ENCODE measurements at regions not wholly inside any gene's neighbourhood (a gene's known extent, or its start where the extent isn't known, plus 50 kb on each side); places are given as distances from the start of the nearest gene placed in this dataset.

GRCh38 chr11:69986440-69986787 lies 91.7 kb upstream of the ANO1 start:
- TF ChIP-seq POLR2A (IDR thresholded peaks at IDR 0.05): no peak
- TF ChIP-seq, protein P1, sequence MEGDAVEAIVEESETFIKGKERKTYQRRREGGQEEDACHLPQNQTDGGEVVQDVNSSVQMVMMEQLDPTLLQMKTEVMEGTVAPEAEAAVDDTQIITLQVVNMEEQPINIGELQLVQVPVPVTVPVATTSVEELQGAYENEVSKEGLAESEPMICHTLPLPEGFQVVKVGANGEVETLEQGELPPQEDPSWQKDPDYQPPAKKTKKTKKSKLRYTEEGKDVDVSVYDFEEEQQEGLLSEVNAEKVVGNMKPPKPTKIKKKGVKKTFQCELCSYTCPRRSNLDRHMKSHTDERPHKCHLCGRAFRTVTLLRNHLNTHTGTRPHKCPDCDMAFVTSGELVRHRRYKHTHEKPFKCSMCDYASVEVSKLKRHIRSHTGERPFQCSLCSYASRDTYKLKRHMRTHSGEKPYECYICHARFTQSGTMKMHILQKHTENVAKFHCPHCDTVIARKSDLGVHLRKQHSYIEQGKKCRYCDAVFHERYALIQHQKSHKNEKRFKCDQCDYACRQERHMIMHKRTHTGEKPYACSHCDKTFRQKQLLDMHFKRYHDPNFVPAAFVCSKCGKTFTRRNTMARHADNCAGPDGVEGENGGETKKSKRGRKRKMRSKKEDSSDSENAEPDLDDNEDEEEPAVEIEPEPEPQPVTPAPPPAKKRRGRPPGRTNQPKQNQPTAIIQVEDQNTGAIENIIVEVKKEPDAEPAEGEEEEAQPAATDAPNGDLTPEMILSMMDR (IDR thresholded peaks at IDR 0.05): no peak
- WGBS, 2 donors: 20 to 33% methylated on average over 9 to 17 of the region's 17 CpGs
- Histone ChIP-seq H3K4me3 (peak overlapping the region; percentile 6 to 39), H3K27me3 (no peaks in the 10 kb centered on the region), H3K4me1 (no peaks in the 10 kb centered on the region), H3K27ac (no peak overlapping the region), H3K9me3 (no peaks in the 10 kb centered on the region), H3K36me3 (ENCODE audit: low read depth, missing control alignments) (no peaks in the 10 kb centered on the region)
- no peak for DNase-seq
- intact Hi-C loops (cut with DNase I; ENCODE audit: low total_unique reads): no loop called here

GRCh38 chr11:69986830-69987229 lies 91.3 kb upstream of the ANO1 start:
- TF ChIP-seq POLR2A (IDR thresholded peaks at IDR 0.05): no peak
- TF ChIP-seq, protein P1 (IDR thresholded peaks at IDR 0.05): no peak
- Histone ChIP-seq H3K27ac (no peak overlapping the region), H3K4me3 (no peak overlapping the region), H3K4me1 (no peaks in the 10 kb centered on the region), H3K9me3 (no peaks in the 10 kb centered on the region), H3K36me3 (ENCODE audit: low read depth, missing control alignments) (no peaks in the 10 kb centered on the region), H3K27me3 (no peaks in the 10 kb centered on the region)
- intact Hi-C loops (cut with DNase I; ENCODE audit: low total_unique reads): no loop called here
- no peak for DNase-seq
- 59 to 71% methylated on average over 9 of the region's 9 CpGs for WGBS, 2 donors

DNA sequence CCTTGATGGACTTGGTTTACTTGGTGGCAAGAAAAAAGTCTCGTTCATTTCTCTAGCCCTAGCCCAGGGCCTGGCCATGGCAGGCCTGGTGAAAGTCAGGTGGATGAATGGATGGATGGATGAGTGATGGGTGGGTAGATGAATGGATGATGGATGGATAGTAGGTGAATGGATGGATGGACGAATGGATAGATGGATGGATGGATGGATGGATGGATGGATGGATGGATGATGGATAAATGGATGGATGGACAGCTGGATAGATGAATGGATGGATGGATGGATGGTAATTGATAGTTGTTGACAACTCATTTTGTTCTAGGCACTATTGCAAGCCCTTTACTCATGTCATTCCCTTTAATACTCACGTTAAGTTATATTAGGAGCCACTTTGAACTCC lies 86.1 kb upstream of the ANO1 start:
- no peak for TF ChIP-seq POLR2A (IDR thresholded peaks at IDR 0.05)
- TF ChIP-seq, protein P1 (IDR thresholded peaks at IDR 0.05): no peak
- H3K4me1 ChIP-seq: no peaks in the 10 kb centered on the region
- H3K27ac ChIP-seq: no peak overlapping the region
- no peak for DNase-seq
- no peaks in the 10 kb centered on the region for H3K9me3 ChIP-seq
- 79 to 90% methylated on average over 3 of the region's 3 CpGs for WGBS, 2 donors
- H3K4me3 ChIP-seq: no peak overlapping the region
- H3K27me3 ChIP-seq: no peaks in the 10 kb centered on the region
- H3K36me3 ChIP-seq (ENCODE audit: low read depth, missing control alignments): no peaks in the 10 kb centered on the region
- intact Hi-C loops (cut with DNase I; ENCODE audit: low total_unique reads): no loop called here

DNA sequence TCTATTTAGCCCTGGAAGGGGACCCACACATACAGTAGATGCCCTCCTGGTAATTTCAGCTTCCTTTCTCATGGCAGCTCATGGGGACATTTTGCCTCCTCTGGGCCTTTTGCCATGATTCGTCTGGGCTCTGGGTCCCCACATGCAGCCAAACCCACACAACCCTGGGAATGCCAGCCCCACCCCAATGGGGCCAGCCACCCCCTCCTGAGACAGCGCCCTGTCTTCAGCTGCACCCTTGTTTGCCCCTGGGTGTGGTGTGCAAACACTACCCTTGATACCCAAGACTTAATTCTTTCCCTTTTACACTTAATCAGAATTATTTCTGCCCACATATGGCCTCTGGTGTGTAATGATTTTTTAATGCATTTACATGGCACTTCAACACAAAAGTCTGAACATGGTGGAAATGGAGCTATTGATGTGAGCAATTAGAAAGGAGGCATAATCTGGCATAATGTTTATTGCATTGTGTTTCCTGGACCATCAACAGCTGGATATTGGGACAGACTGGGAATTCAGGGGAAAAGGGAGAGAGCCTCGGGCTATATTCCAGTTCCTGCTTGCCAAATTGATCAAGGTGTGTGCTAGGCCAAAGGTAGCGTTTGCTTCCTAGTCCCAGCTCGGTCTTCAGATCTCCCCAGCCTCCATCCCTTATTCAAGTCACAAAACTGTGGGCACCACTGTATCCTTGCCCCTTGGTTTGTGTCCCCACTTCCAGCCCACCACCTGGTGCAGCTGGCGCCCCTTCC lies 85.0 kb upstream of the ANO1 start:
- no peaks in the 10 kb centered on the region for H3K27me3 ChIP-seq
- intact Hi-C loops (cut with DNase I; ENCODE audit: low total_unique reads): no loop called here
- no peaks in the 10 kb centered on the region for H3K9me3 ChIP-seq
- DNase-seq: no peak
- no peaks in the 10 kb centered on the region for H3K36me3 ChIP-seq (ENCODE audit: low read depth, missing control alignments)
- WGBS, 2 donors: 84 to 93% methylated on average over 6 of the region's 6 CpGs
- no peak overlapping the region for H3K27ac ChIP-seq
- TF ChIP-seq, protein P1 (IDR thresholded peaks at IDR 0.05): no peak
- no peak for TF ChIP-seq POLR2A (IDR thresholded peaks at IDR 0.05)
- H3K4me1 ChIP-seq: no peaks in the 10 kb centered on the region
- H3K4me3 ChIP-seq: no peak overlapping the region

DNA sequence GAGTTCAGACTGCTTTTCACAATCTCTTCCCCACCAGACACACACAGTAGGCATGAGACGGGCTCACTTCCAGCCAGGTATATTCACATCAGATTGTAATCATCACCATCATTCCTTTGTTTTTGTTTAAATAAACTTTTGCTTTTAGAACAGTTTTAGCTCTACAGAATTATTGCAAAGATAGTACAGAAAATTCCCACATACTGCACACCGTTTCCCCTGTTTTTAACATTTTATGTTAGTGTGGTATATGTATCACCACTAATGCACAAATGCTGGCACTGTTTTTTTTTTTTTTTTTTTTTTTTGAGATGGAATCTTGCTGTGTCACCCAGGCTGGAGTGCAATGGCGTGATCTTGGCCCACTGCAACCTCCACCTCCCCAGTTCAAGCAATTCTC lies 83.3 kb upstream of the ANO1 start:
- H3K4me1 ChIP-seq: no peaks in the 10 kb centered on the region
- no peaks in the 10 kb centered on the region for H3K9me3 ChIP-seq
- H3K4me3 ChIP-seq: no peak overlapping the region
- intact Hi-C loops (cut with DNase I; ENCODE audit: low total_unique reads): no loop called here
- DNase-seq: no peak
- WGBS, 2 donors: 91 to 98% methylated on average over 3 of the region's 3 CpGs
- H3K27ac ChIP-seq: no peak overlapping the region
- no peaks in the 10 kb centered on the region for H3K27me3 ChIP-seq
- TF ChIP-seq, protein P1 (IDR thresholded peaks at IDR 0.05): no peak
- no peak for TF ChIP-seq POLR2A (IDR thresholded peaks at IDR 0.05)
- H3K36me3 ChIP-seq (ENCODE audit: low read depth, missing control alignments): no peaks in the 10 kb centered on the region

All from testis (tissue), 2 donors.